Neural cell (in vitro differentiated cells): ENCODE measurements at regions not wholly inside any gene's neighbourhood (a gene's known extent, or its start where the extent isn't known, plus 50 kb on each side); places are given as distances from the start of the nearest gene placed in this dataset.

Source experiments
- H2AFZ ChIP-seq: fragments of 200-600, 300-800 bp; sonication (generic), shearing (Covaris generic); 2 replicates; pipeline ENCODE4 v1.6.0; 2014; ENCODE audit warnings: low read depth, mild to moderate bottlenecking, antibody characterized with exemption, low read length, moderate library complexity
- H3F3A ChIP-seq: fragments of 200-600 bp; shearing (Covaris generic); 2 replicates; pipeline ENCODE4 v1.6.1; 2016; ENCODE audit warnings: mild to moderate bottlenecking, moderate library complexity, mixed read lengths, antibody characterized with exemption, low read length; ENCODE audit not compliant: insufficient read depth, poor library complexity, severe bottlenecking
- H3K27ac ChIP-seq: fragments of 200-600, 300-800 bp; sonication (generic), shearing (Covaris generic); 2 replicates; pipeline ENCODE4 v1.5.1; 2014; ENCODE audit warnings: mild to moderate bottlenecking, low read length, moderate library complexity
- H3K27me3 ChIP-seq: fragments of 300-800, 200-600 bp; sonication (generic), shearing (Covaris generic); 2 replicates; pipeline ENCODE4 v1.6.0; 2014; ENCODE audit warnings: mild to moderate bottlenecking, low read depth, low read length, moderate library complexity; ENCODE audit not compliant: insufficient read depth
- H3K36me3 ChIP-seq: fragments of 300-800, 200-600 bp; sonication (generic), shearing (Covaris generic); 2 replicates; pipeline ENCODE4 v1.5.1; 2014; ENCODE audit warnings: mild to moderate bottlenecking, antibody characterized with exemption, low read length, moderate library complexity; ENCODE audit not compliant: insufficient read depth
- H3K4me2 ChIP-seq: fragments of 300-800, 200-600 bp; sonication (generic), shearing (Covaris generic); 2 replicates; pipeline ENCODE4 v1.6.0; 2014; ENCODE audit warnings: mild to moderate bottlenecking, low read length
- H3K4me3 ChIP-seq: fragments of 300-800, 200-600 bp; sonication (generic), shearing (Covaris generic); 2 replicates; pipeline ENCODE4 v1.5.1; 2014; ENCODE audit warnings: mild to moderate bottlenecking, low read length, moderate library complexity
- H3K79me2 ChIP-seq: fragments of 200-600 bp; shearing (Covaris generic); replicated peaks from 2 replicates; pipeline ENCODE4 v1.6.0; 2014; ENCODE audit warnings: mild to moderate bottlenecking, low read length, moderate library complexity; ENCODE audit not compliant: insufficient read depth
- H3K9ac ChIP-seq: fragments of 300-800, 200-600 bp; sonication (generic), shearing (Covaris generic); 2 replicates; pipeline ENCODE4 v1.6.1; 2016; ENCODE audit warnings: mild to moderate bottlenecking, low read length, mixed read lengths
- H3K9me2 ChIP-seq: fragments of 200-600 bp; shearing (Covaris generic); 2 replicates; pipeline ENCODE4 v1.6.1; 2016; ENCODE audit warnings: mild to moderate bottlenecking, low read length, mixed read lengths; ENCODE audit not compliant: insufficient read depth
- H3K9me3 ChIP-seq: fragments of 200-600, 300-800 bp; sonication (generic), shearing (Covaris generic); 2 replicates; pipeline ENCODE4 v1.6.1; 2016; ENCODE audit warnings: mild to moderate bottlenecking, mixed run types, low read length, moderate library complexity, mixed read lengths
- H4K20me1 ChIP-seq: fragments of 200-600 bp; shearing (Covaris generic); 2 replicates; pipeline ENCODE4 v1.6.1; 2016; ENCODE audit warnings: mild to moderate bottlenecking, mixed run types; ENCODE audit not compliant: insufficient read depth
- EP300 ChIP-seq: fragments of 450-650 bp; conservative IDR thresholded peaks from 2 replicates; pipeline ENCODE4 v1.6.1; 2014; ENCODE audit warnings: antibody characterized with exemption, mild to moderate bottlenecking, moderate library complexity; ENCODE audit not compliant: poor library complexity, severe bottlenecking
- EZH2 ChIP-seq: fragments of 200-600, 300-800 bp; shearing (Covaris generic), sonication (generic); IDR thresholded peaks from 2 replicates; pipeline ENCODE4 v1.6.1; 2014; ENCODE audit warnings: antibody characterized with exemption, low read length, borderline replicate concordance, mild to moderate bottlenecking; ENCODE audit not compliant: insufficient read depth, poor library complexity, severe bottlenecking
- MXI1 ChIP-seq: fragments of 450-650 bp; conservative IDR thresholded peaks from 2 replicates; pipeline ENCODE4 v1.6.1; 2014; ENCODE audit warnings: antibody characterized with exemption, mild to moderate bottlenecking; ENCODE audit not compliant: poor library complexity, severe bottlenecking
- POLR2AphosphoS5 ChIP-seq: IDR thresholded peaks from 2 replicates; pipeline ENCODE4 v1.6.1; 2012
- RAD21 ChIP-seq: fragments of 450-650 bp; conservative IDR thresholded peaks from 2 replicates; pipeline ENCODE4 v1.6.1; 2014; ENCODE audit warnings: antibody characterized with exemption, mild to moderate bottlenecking, moderate library complexity
- SMC3 ChIP-seq: fragments of 450-650 bp; conservative IDR thresholded peaks from 2 replicates; pipeline ENCODE4 v1.6.1; 2014; ENCODE audit warnings: antibody characterized with exemption, mild to moderate bottlenecking, moderate library complexity; ENCODE audit not compliant: poor library complexity
- TAF1 ChIP-seq: IDR thresholded peaks from 2 replicates; pipeline ENCODE4 v1.6.1; 2012; ENCODE audit warnings: low read depth
- TF ChIP-seq, protein P1 (sequence below): IDR thresholded peaks from 2 replicates; pipeline ENCODE4 v1.6.1; 2012; ENCODE audit warnings: borderline replicate concordance
- TF ChIP-seq, protein P2 (sequence below): fragments of 450-650 bp; IDR thresholded peaks from 2 replicates; pipeline ENCODE4 v1.5.1; 2014; ENCODE audit warnings: antibody characterized with exemption, mild to moderate bottlenecking, moderate library complexity; ENCODE audit not compliant: poor library complexity, severe bottlenecking

DNA sequence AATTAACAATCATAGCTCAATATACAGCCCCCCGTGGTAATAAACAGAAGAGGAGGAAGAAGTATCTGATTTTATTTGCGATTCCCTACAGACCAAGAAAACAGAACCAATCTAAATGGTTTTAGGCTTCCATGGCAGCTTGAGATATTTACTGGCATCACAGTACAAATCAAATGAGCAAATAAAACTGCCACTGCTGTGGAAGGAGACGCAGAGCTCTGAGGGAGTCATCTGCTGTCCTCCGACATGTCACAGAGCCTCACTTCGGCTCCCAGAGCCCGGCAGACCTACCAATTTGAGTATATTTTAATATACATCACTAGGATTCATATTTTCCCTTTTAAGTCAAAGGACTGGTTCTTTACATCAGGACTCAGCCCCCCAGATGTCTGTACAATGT lies 145.2 kb upstream of the KCNQ5 start:
- Histone ChIP-seq H3K27ac (no peak overlapping the region), H3K4me3 (no peak overlapping the region), H2AFZ (no peak overlapping the region), H3F3A (no peaks in the 10 kb centered on the region), H3K9me2 (no peaks in the 10 kb centered on the region), H4K20me1 (no peaks in the 10 kb centered on the region), H3K27me3 (no peaks in the 10 kb centered on the region), H3K4me2 (no peak overlapping the region), H3K9ac (no peak overlapping the region), H3K79me2 (no peaks in the 10 kb centered on the region), H3K9me3 (no peaks in the 10 kb centered on the region), H3K36me3 (no peaks in the 10 kb centered on the region)
- TF ChIP-seq SMC3 (no peak), EZH2 (no peak), MXI1 (no peak), EP300 (no peak), POLR2AphosphoS5 (no peak), TAF1 (no peak)
- TF ChIP-seq, protein P1, sequence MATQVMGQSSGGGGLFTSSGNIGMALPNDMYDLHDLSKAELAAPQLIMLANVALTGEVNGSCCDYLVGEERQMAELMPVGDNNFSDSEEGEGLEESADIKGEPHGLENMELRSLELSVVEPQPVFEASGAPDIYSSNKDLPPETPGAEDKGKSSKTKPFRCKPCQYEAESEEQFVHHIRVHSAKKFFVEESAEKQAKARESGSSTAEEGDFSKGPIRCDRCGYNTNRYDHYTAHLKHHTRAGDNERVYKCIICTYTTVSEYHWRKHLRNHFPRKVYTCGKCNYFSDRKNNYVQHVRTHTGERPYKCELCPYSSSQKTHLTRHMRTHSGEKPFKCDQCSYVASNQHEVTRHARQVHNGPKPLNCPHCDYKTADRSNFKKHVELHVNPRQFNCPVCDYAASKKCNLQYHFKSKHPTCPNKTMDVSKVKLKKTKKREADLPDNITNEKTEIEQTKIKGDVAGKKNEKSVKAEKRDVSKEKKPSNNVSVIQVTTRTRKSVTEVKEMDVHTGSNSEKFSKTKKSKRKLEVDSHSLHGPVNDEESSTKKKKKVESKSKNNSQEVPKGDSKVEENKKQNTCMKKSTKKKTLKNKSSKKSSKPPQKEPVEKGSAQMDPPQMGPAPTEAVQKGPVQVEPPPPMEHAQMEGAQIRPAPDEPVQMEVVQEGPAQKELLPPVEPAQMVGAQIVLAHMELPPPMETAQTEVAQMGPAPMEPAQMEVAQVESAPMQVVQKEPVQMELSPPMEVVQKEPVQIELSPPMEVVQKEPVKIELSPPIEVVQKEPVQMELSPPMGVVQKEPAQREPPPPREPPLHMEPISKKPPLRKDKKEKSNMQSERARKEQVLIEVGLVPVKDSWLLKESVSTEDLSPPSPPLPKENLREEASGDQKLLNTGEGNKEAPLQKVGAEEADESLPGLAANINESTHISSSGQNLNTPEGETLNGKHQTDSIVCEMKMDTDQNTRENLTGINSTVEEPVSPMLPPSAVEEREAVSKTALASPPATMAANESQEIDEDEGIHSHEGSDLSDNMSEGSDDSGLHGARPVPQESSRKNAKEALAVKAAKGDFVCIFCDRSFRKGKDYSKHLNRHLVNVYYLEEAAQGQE = no peak
- TF ChIP-seq, protein P2, sequence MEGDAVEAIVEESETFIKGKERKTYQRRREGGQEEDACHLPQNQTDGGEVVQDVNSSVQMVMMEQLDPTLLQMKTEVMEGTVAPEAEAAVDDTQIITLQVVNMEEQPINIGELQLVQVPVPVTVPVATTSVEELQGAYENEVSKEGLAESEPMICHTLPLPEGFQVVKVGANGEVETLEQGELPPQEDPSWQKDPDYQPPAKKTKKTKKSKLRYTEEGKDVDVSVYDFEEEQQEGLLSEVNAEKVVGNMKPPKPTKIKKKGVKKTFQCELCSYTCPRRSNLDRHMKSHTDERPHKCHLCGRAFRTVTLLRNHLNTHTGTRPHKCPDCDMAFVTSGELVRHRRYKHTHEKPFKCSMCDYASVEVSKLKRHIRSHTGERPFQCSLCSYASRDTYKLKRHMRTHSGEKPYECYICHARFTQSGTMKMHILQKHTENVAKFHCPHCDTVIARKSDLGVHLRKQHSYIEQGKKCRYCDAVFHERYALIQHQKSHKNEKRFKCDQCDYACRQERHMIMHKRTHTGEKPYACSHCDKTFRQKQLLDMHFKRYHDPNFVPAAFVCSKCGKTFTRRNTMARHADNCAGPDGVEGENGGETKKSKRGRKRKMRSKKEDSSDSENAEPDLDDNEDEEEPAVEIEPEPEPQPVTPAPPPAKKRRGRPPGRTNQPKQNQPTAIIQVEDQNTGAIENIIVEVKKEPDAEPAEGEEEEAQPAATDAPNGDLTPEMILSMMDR = no peak

DNA sequence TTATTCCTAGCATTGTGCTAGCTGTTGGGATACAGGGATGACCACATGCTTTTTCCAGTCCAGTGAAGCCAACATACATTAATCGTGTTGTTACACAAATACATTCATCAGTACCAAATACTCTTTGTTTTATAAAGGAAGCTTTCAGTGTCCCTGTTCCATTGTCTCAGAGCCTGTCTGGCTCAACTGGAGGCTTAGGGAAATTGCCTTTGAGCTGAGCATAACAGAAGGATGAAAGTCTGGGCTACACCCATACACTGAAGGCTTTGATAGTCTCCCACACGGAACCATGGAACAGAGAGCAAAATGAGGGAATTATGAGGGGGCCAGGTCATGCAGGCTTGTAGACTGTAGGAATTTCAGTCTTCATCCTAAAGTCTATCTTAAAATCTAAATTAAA lies 126.4 kb upstream of the KCNQ5 start:
- Histone ChIP-seq H3K4me2 (no peak overlapping the region), H3K27me3 (no peaks in the 10 kb centered on the region), H3K4me3 (no peak overlapping the region), H3K9me3 (no peaks in the 10 kb centered on the region), H3K9me2 (no peaks in the 10 kb centered on the region), H3K27ac (no peak overlapping the region), H4K20me1 (no peaks in the 10 kb centered on the region), H3K9ac (no peak overlapping the region), H3F3A (no peaks in the 10 kb centered on the region), H3K36me3 (no peaks in the 10 kb centered on the region), H3K79me2 (no peaks in the 10 kb centered on the region), H2AFZ (no peak overlapping the region)
- TF ChIP-seq, protein P2 = no peak
- no peak for TF ChIP-seq POLR2AphosphoS5
- TF ChIP-seq MXI1 = no peak
- no peak for TF ChIP-seq TAF1
- no peak for TF ChIP-seq RAD21
- TF ChIP-seq EZH2 = no peak
- no peak for TF ChIP-seq SMC3
- TF ChIP-seq EP300 = no peak
